ENCODE measurements at regions not wholly inside any gene's neighbourhood (a gene's known extent, or its start where the extent isn't known, plus 50 kb on each side); places are given as distances from the start of the nearest gene placed in this dataset.

- Histone ChIP-seq H3K79me2 (ENCODE audit: low read depth) (no peaks in the 10 kb centered on the region), H4K20me1 (ENCODE audit: low read depth) (no peaks in the 10 kb centered on the region), H2AFZ (replicated peaks) (no peak overlapping the region), H3K36me3 (no peaks in the 10 kb centered on the region), H3K4me2 (no peak overlapping the region), H3K4me3 (no peak overlapping the region), H3K27me3 (no peaks in the 10 kb centered on the region), H3K9ac (no peak overlapping the region), H3K9me3 (ENCODE audit: low read depth) (no peaks in the 10 kb centered on the region), H3K27ac (no peak overlapping the region), H3K4me1 (no peaks in the 10 kb centered on the region), H3F3A (ENCODE audit: low read depth) (no peaks in the 10 kb centered on the region)
- H3K27me3 Mint-ChIP-seq (ENCODE audit: insufficient read depth, low read depth): no peaks in the 10 kb centered on the region
- no peak for DNase-seq (ENCODE audit: low spot score)
- no peaks in the 10 kb centered on the region for H3K36me3 Mint-ChIP-seq
- no peak overlapping the region for H3K4me3 Mint-ChIP-seq
- peaks cover 3% of the 10 kb centered on the region for H3K4me1 Mint-ChIP-seq
- peaks cover 3% of the 10 kb centered on the region for H3K9me3 Mint-ChIP-seq
- TF ChIP-seq EZH2phosphoT487 (IDR thresholded peaks at IDR 0.05) (no peak), EZH2 (IDR thresholded peaks at IDR 0.05) (no peak), CTCF (IDR thresholded peaks at IDR 0.05) (no peak)
- H3K27ac Mint-ChIP-seq: no peak overlapping the region
Observed at GRCh38 chr10:129386415-129387257, 80.4 kb upstream of the MGMT start.

- Mint-ChIP-seq H3K27me3 (ENCODE audit: insufficient read depth, low read depth) (no peaks in the 10 kb centered on the region), H3K9me3 (no peaks in the 10 kb centered on the region), H3K4me3 (no peak overlapping the region), H3K27ac (no peak overlapping the region), H3K4me1 (peaks cover 3% of the 10 kb centered on the region), H3K36me3 (no peaks in the 10 kb centered on the region)
- Histone ChIP-seq H3K4me3 (no peak overlapping the region), H3K79me2 (ENCODE audit: low read depth) (no peaks in the 10 kb centered on the region), H2AFZ (replicated peaks) (no peak overlapping the region), H3F3A (ENCODE audit: low read depth) (no peaks in the 10 kb centered on the region), H3K27me3 (no peaks in the 10 kb centered on the region), H3K9me3 (ENCODE audit: low read depth) (no peaks in the 10 kb centered on the region), H3K4me2 (no peak overlapping the region), H3K4me1 (no peaks in the 10 kb centered on the region), H4K20me1 (ENCODE audit: low read depth) (no peaks in the 10 kb centered on the region), H3K27ac (no peak overlapping the region), H3K9ac (no peak overlapping the region), H3K36me3 (no peaks in the 10 kb centered on the region)
- DNase-seq (ENCODE audit: low spot score): no peak
- TF ChIP-seq EZH2 (IDR thresholded peaks at IDR 0.05) (no peak), CTCF (IDR thresholded peaks at IDR 0.05) (no peak), EZH2phosphoT487 (IDR thresholded peaks at IDR 0.05) (no peak)
Observed at GRCh38 chr10:129387258-129387525, 79.8 kb upstream of the MGMT start.

GRCh38 chr10:129388435-129388834, 78.6 kb upstream of the MGMT start:
- Histone ChIP-seq H3K27me3 (no peaks in the 10 kb centered on the region), H2AFZ (replicated peaks) (no peak overlapping the region), H3K9ac (no peak overlapping the region), H4K20me1 (ENCODE audit: low read depth) (no peaks in the 10 kb centered on the region), H3K4me1 (no peaks in the 10 kb centered on the region), H3K4me2 (no peak overlapping the region), H3K36me3 (no peaks in the 10 kb centered on the region), H3K79me2 (ENCODE audit: low read depth) (no peaks in the 10 kb centered on the region), H3K9me3 (ENCODE audit: low read depth) (no peaks in the 10 kb centered on the region), H3K4me3 (no peak overlapping the region), H3F3A (ENCODE audit: low read depth) (no peaks in the 10 kb centered on the region), H3K27ac (no peak overlapping the region)
- Mint-ChIP-seq H3K27me3 (ENCODE audit: insufficient read depth, low read depth) (no peaks in the 10 kb centered on the region), H3K4me1 (peaks cover 3% of the 10 kb centered on the region), H3K4me3 (no peak overlapping the region), H3K9me3 (no peaks in the 10 kb centered on the region), H3K27ac (no peak overlapping the region), H3K36me3 (no peaks in the 10 kb centered on the region)
- TF ChIP-seq CTCF (IDR thresholded peaks at IDR 0.05): no peak
- no peak for TF ChIP-seq EZH2phosphoT487 (IDR thresholded peaks at IDR 0.05)
- TF ChIP-seq EZH2 (IDR thresholded peaks at IDR 0.05): no peak
- no peak for DNase-seq (ENCODE audit: low spot score)
